Gastrocnemius medialis (tissue), 4 donors: ENCODE measurements at regions not wholly inside any gene's neighbourhood (a gene's known extent, or its start where the extent isn't known, plus 50 kb on each side); places are given as distances from the start of the nearest gene placed in this dataset.

Source experiments
- CTCF ChIP-seq, 5 experiments: fragments of 450-650 bp in 3 of 5; fragments of 200-600 bp in 2 of 5; sonication (generic) in 2 of 5; IDR thresholded peaks in 4 of 5; conservative IDR thresholded peaks in 1 of 5; 1 replicate in 4 of 5; 2 replicates in 1 of 5; pipeline ENCODE4 v1.5.1; 2016 to 2019; ENCODE audit warnings: antibody characterized with exemption in 5 of 5, mild to moderate bottlenecking in 3 of 5, moderate library complexity in 3 of 5
- POLR2A ChIP-seq, 2 donors: fragments of 450-650 bp; IDR thresholded peaks; one replicate each; pipeline ENCODE4 v1.6.1; 2017; ENCODE audit warnings: antibody characterized with exemption in 2 of 2, mild to moderate bottlenecking in 2 of 2, moderate library complexity in 2 of 2

DNA sequence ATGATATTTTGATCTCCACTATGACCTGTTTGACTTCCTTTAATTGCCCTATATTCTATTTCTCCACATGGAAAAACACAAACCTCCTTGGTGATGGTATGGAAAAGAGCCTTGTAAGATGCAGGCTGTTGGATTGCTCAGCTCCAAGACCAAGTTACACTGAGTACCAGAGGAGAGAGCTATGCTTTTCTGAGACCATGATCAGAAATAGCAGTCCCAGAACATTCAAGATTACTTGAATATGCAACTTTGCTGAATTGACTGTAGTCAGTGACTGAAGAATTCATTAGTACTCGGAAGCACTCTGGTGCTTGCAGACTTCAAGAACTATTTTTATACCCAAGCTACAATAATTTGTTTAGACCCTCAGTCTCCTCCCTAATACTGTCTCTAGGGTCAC, 310.6 kb upstream of the FSIP2 start:
- TF ChIP-seq CTCF (IDR thresholded peaks at IDR 0.05 in 4 of 5, conservative IDR thresholded peaks at IDR 0.05 in 1 of 5) (no peak), POLR2A (IDR thresholded peaks at IDR 0.05) (no peak)
